HEK293T (cell line): ENCODE measurements at regions not wholly inside any gene's neighbourhood (a gene's known extent, or its start where the extent isn't known, plus 50 kb on each side); places are given as distances from the start of the nearest gene placed in this dataset.

Experiments used
- CTBP1 ChIP-seq: fragments of 450-650 bp; IDR thresholded peaks from 2 replicates; pipeline ENCODE4 v1.6.1; 2016; ENCODE audit warnings: borderline replicate concordance
- ELF4 ChIP-seq: fragments of 450-650 bp; IDR thresholded peaks from 2 replicates; pipeline ENCODE4 v1.6.1; 2017; ENCODE audit warnings: antibody characterized with exemption
- FOXM1 ChIP-seq: fragments of 450-650 bp; IDR thresholded peaks from 2 replicates; pipeline ENCODE4 v1.6.1; 2017; ENCODE audit warnings: mild to moderate bottlenecking, borderline replicate concordance
- NFRKB ChIP-seq: fragments of 450-650 bp; IDR thresholded peaks from 2 replicates; pipeline ENCODE4 v1.6.1; 2016; ENCODE audit warnings: mild to moderate bottlenecking, moderate library complexity
- PKNOX1 ChIP-seq: fragments of 450-650 bp; IDR thresholded peaks from 2 replicates; pipeline ENCODE4 v1.6.1; 2016
- TARDBP ChIP-seq: fragments of 450-650 bp; IDR thresholded peaks from 2 replicates; pipeline ENCODE4 v1.6.1; 2016

DNA sequence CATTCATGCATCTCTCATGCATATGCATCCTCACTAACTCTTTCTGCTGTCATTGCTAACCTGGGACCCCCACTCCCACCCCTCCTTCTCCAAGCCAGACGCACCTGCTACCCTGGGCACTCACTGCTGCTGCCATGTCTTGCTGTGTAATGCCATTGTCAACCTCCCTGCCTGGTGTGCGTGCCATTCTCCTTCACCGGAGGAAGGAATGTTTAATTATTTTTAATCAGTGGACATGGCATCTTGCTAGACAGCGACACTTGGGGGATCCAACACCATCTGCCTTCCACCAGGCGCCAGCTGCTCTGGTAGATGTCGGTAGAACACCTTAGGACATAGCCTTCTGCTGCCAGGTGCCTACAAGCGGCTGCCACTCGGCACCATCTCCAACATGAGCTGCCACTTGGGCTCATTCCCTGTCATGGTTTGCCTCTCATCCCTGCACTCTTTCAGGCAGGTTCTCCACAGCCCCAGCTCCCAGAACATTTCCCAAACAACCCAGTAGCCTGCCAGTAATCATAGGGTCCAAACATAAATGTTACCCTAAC lies 306.9 kb downstream of the TTLL7 start:
- TF ChIP-seq PKNOX1 = no peak
- no peak for TF ChIP-seq CTBP1
- TF ChIP-seq ELF4 = no peak
- no peak for TF ChIP-seq TARDBP
- TF ChIP-seq NFRKB = no peak
- no peak for TF ChIP-seq FOXM1
